SK-N-SH (cell line): ENCODE measurements at regions not wholly inside any gene's neighbourhood (a gene's known extent, or its start where the extent isn't known, plus 50 kb on each side); places are given as distances from the start of the nearest gene placed in this dataset.
A peak's percentile ranks its signal among the peaks of the same experiment; 100 is the strongest.
"Not testable (repeated sequence)": the region's sequence is repeated elsewhere in the genome, so short reads cannot be mapped to it uniquely, and the experiment has no call there.

Source experiments
- CTCF ChIA-PET: fragments of 300-600, 350-600 bp; formaldehyde crosslinking; extraction: SDS; loops from one replicate; lab custom pipeline; 2021; lab: Yijun Ruan, JAX
- POLR2A ChIA-PET: fragments of 350-600 bp; sonication (Branson Sonifier 250); formaldehyde crosslinking; extraction: SDS; loops from one replicate; lab custom pipeline; 2020; ENCODE audit warnings: antibody characterized with exemption, inconsistent platforms; lab: Yijun Ruan, JAX
- DNase-seq: peaks from one replicate; pipeline ENCODE4 v3.0.0; 2012
- H2AFZ ChIP-seq: fragments of 200-600 bp; sonication (generic); 2 replicates; pipeline ENCODE4 v1.8.1; 2016; ENCODE audit warnings: antibody characterized with exemption, mild to moderate bottlenecking, low read depth
- H3F3A ChIP-seq: fragments of 200-600 bp; sonication (generic); replicated peaks from 2 replicates; pipeline ENCODE3; 2016; ENCODE audit warnings: antibody characterized with exemption, mild to moderate bottlenecking; ENCODE audit not compliant: insufficient read depth
- H3K27ac ChIP-seq, 2 experiments: fragments of 200-500 bp in 1 of 2; fragments of 200-600 bp in 1 of 2; sonication (Bioruptor generic) in 1 of 2; sonication (generic), shearing (Covaris generic) in 1 of 2; 2 replicates each; pipeline versions ENCODE4 v1.5.1 to v1.6.1; 2014 to 2016; ENCODE audit warnings: low read depth in 2 of 2, inconsistent platforms in 1 of 2, low read length in 1 of 2, mild to moderate bottlenecking in 1 of 2, mixed read lengths in 1 of 2
- H3K27me3 ChIP-seq: fragments of 200-600 bp; sonication (generic), shearing (Covaris generic); 2 replicates; pipeline ENCODE4 v1.6.1; 2016; ENCODE audit warnings: mixed run types; ENCODE audit not compliant: insufficient read depth
- H3K36me3 ChIP-seq, 2 experiments: fragments of 200-500 bp in 1 of 2; fragments of 200-600 bp in 1 of 2; sonication (Bioruptor generic) in 1 of 2; sonication (generic) in 1 of 2; replicated peaks in 1 of 2; 2 replicates each; pipeline versions ENCODE3 to v1.5.1; 2014 to 2016; ENCODE audit warnings: low read length in 1 of 2, mild to moderate bottlenecking in 1 of 2; ENCODE audit not compliant: insufficient read depth in 2 of 2, control insufficient read depth in 1 of 2
- H3K4me1 ChIP-seq, 2 experiments: fragments of 200-500 bp in 1 of 2; fragments of 200-600 bp in 1 of 2; sonication (Bioruptor generic) in 1 of 2; sonication (generic), shearing (Covaris generic) in 1 of 2; 2 replicates each; pipeline versions ENCODE4 v1.5.1 to v1.6.1; 2014 to 2016; ENCODE audit warnings: low read depth in 1 of 2, low read length in 1 of 2, mixed run types in 1 of 2; ENCODE audit not compliant: insufficient read depth in 2 of 2, control insufficient read depth in 1 of 2
- H3K4me2 ChIP-seq: fragments of 200-600 bp; sonication (generic), shearing (Covaris generic); 2 replicates; pipeline ENCODE4 v1.6.1; 2017; ENCODE audit warnings: mixed run types
- H3K4me3 ChIP-seq, 2 experiments: fragments of 200-500 bp in 1 of 2; fragments of 200-600 bp in 1 of 2; sonication (Bioruptor generic) in 1 of 2; sonication (generic), shearing (Covaris generic) in 1 of 2; 2 replicates each; pipeline versions ENCODE4 v1.5.1 to v1.8.1; 2014 to 2016; ENCODE audit warnings: low read depth in 2 of 2, inconsistent platforms in 1 of 2, low read length in 1 of 2, mild to moderate bottlenecking in 1 of 2, mixed read lengths in 1 of 2, moderate library complexity in 1 of 2
- H3K79me2 ChIP-seq: fragments of 200-600 bp; sonication (generic); 2 replicates; pipeline ENCODE4 v1.8.1; 2017; ENCODE audit warnings: mild to moderate bottlenecking; ENCODE audit not compliant: insufficient read depth
- H3K9ac ChIP-seq: fragments of 200-600 bp; sonication (generic); 2 replicates; pipeline ENCODE4 v1.6.1; 2017; ENCODE audit warnings: mixed run types
- H3K9me2 ChIP-seq: fragments of 200-600 bp; sonication (generic); 2 replicates; pipeline ENCODE4 v1.6.1; 2017; ENCODE audit warnings: mixed run types
- H3K9me3 ChIP-seq: fragments of 200-600 bp; sonication (generic); 2 replicates; pipeline ENCODE4 v1.6.1; 2017; ENCODE audit warnings: mixed run types, mild to moderate bottlenecking, moderate library complexity
- H4K20me1 ChIP-seq: fragments of 200-600 bp; sonication (generic); 2 replicates; pipeline ENCODE4 v1.6.1; 2017; ENCODE audit warnings: mild to moderate bottlenecking, mixed run types; ENCODE audit not compliant: insufficient read depth
- ELF1 ChIP-seq: IDR thresholded peaks from 2 replicates; pipeline ENCODE4 v1.4.0; 2012
- FOSL2 ChIP-seq: IDR thresholded peaks from 2 replicates; pipeline ENCODE4 v1.4.0; 2012; ENCODE audit warnings: low read depth, mild to moderate bottlenecking, moderate library complexity, borderline replicate concordance
- FOXM1 ChIP-seq: IDR thresholded peaks from 2 replicates; pipeline ENCODE4 v1.4.0; 2012; ENCODE audit warnings: low read depth, mild to moderate bottlenecking
- IRF3 ChIP-seq: fragments of 150-350 bp; IDR thresholded peaks from 2 replicates; pipeline ENCODE4 v1.6.1; 2016; ENCODE audit warnings: mild to moderate bottlenecking, low read depth, low read length
- POLR2AphosphoS5 ChIP-seq: IDR thresholded peaks from 2 replicates; pipeline ENCODE4 v1.6.1; 2012; ENCODE audit warnings: low read depth, low read length
- RCOR1 ChIP-seq: fragments of 150-350 bp; IDR thresholded peaks from 2 replicates; pipeline ENCODE4 v1.6.1; 2017; ENCODE audit warnings: antibody characterized with exemption, low read length
- REST ChIP-seq: IDR thresholded peaks from 2 replicates; pipeline ENCODE4 v1.6.1; 2012; ENCODE audit warnings: mild to moderate bottlenecking, low read depth, low read length, moderate library complexity
- RFX5 ChIP-seq: IDR thresholded peaks from 2 replicates; pipeline ENCODE4 v1.6.1; 2012; ENCODE audit warnings: mild to moderate bottlenecking, improper control_type of control experiment, low read length
- SIN3A ChIP-seq: IDR thresholded peaks from 2 replicates; pipeline ENCODE4 v1.6.1; 2012; ENCODE audit warnings: low read depth, mild to moderate bottlenecking, low read length, moderate library complexity, borderline replicate concordance
- WGBS: methylation state at CpG from one replicate; pipeline ENCODE4 v1.1.6; 2017; ENCODE audit warnings: low lambda C conversion rate; 5-methylcytosine and 5-hydroxymethylcytosine counted together

GRCh38 chr10:26365681-26366358 is 72.3 kb upstream of the APBB1IP start:
- Histone ChIP-seq H3K9ac (no peak overlapping the region), H3K4me2 (no peak overlapping the region), H3K36me3 (no peaks in the 10 kb centered on the region), H3F3A (no peaks in the 10 kb centered on the region), H3K4me1 (no peaks in the 10 kb centered on the region), H3K27ac (no peak overlapping the region), H2AFZ (no peak overlapping the region)
- TF ChIP-seq FOXM1 (no peak), IRF3 (no peak), POLR2AphosphoS5 (no peak), RCOR1 (no peak), SIN3A (no peak), FOSL2 (no peak), RFX5 (no peak)
- TF ChIP-seq, all 33 proteins: peak for 0
- Histone ChIP-seq H3K27me3 (no peaks in the 10 kb centered on the region), H3K4me3 (no peak overlapping the region), H3K9me3 (no peaks in the 10 kb centered on the region), H4K20me1 (no peaks in the 10 kb centered on the region), H3K79me2 (no peaks in the 10 kb centered on the region), H3K9me2 (no peaks in the 10 kb centered on the region)
- no peak for DNase-seq
- ChIA-PET POLR2A (no interaction called here), CTCF (no interaction called here)
- 5% methylated on average over 2 of the region's 2 CpGs for WGBS

GRCh38 chr10:26367035-26367434 is 71.1 kb upstream of the APBB1IP start:
- 30% methylated on average over 7 of the region's 8 CpGs for WGBS
- not testable (repeated sequence) for H3K27me3 ChIP-seq

GRCh38 chr10:26367771-26368170 is 70.4 kb upstream of the APBB1IP start:
- Histone ChIP-seq H3K27me3 (no peaks in the 10 kb centered on the region), H3K9me2 (no peaks in the 10 kb centered on the region), H3K4me3 (no peak overlapping the region), H3K9ac (no peak overlapping the region), H3K4me1 (no peaks in the 10 kb centered on the region), H3K9me3 (no peaks in the 10 kb centered on the region), H3K79me2 (no peaks in the 10 kb centered on the region), H4K20me1 (no peaks in the 10 kb centered on the region), H3K4me2 (no peak overlapping the region), H2AFZ (no peak overlapping the region), H3F3A (no peaks in the 10 kb centered on the region), H3K36me3 (no peaks in the 10 kb centered on the region), H3K27ac (no peak overlapping the region)
- DNase-seq = no peak
- ChIA-PET POLR2A (no interaction called here), CTCF (no interaction called here)
- TF ChIP-seq ELF1 (no peak), REST (peak; percentile 94)
- 7% methylated on average over 3 of the region's 3 CpGs for WGBS

More at GRCh38 chr10:26367035-26367434, 71.1 kb upstream of the APBB1IP start:
- CTCF ChIA-PET, H3K36me3 ChIP-seq, H3K4me2 ChIP-seq, H3K4me1 ChIP-seq, H3F3A ChIP-seq, POLR2A ChIA-PET, H3K27ac ChIP-seq, H3K79me2 ChIP-seq, H4K20me1 ChIP-seq, H2AFZ ChIP-seq, DNase-seq, H3K4me3 ChIP-seq, H3K9me2 ChIP-seq, H3K9ac ChIP-seq, H3K9me3 ChIP-seq: not testable (repeated sequence)
